Thymus (tissue), 11 donors: ENCODE measurements at regions not wholly inside any gene's neighbourhood (a gene's known extent, or its start where the extent isn't known, plus 50 kb on each side); places are given as distances from the start of the nearest gene placed in this dataset.

ENCODE experiments used
- DNase-seq, 9 donors: peaks; one replicate each; pipeline ENCODE4 v3.0.0-alpha.2; 2013; ENCODE audit warnings: low spot score in 9 of 9, low read depth in 6 of 9, missing footprints in 1 of 9
- H3K27ac ChIP-seq, 2 donors: one replicate each; pipeline ENCODE4 v1.5.1; 2013; ENCODE audit warnings: control low read depth in 1 of 2, low read depth in 1 of 2, low read length in 1 of 2, mild to moderate bottlenecking in 1 of 2, moderate library complexity in 1 of 2
- H3K27me3 ChIP-seq, 2 donors: one replicate each; pipeline ENCODE4 v1.5.1; 2013; ENCODE audit warnings: low read length in 1 of 2; ENCODE audit not compliant: control insufficient read depth in 2 of 2, insufficient read depth in 1 of 2
- H3K36me3 ChIP-seq, 2 donors: one replicate each; pipeline ENCODE4 v1.5.1; 2013; ENCODE audit warnings: low read length in 1 of 2, mild to moderate bottlenecking in 1 of 2, moderate library complexity in 1 of 2; ENCODE audit not compliant: control insufficient read depth in 2 of 2, insufficient read depth in 2 of 2
- H3K4me1 ChIP-seq, 2 donors: one replicate each; pipeline ENCODE4 v1.5.1; 2013; ENCODE audit warnings: low read length in 2 of 2; ENCODE audit not compliant: control insufficient read depth in 2 of 2, insufficient read depth in 2 of 2
- H3K4me3 ChIP-seq, 2 donors: one replicate each; pipeline ENCODE4 v1.5.1; 2013; ENCODE audit warnings: low read length in 2 of 2, control low read depth in 1 of 2, mild to moderate bottlenecking in 1 of 2
- H3K9me3 ChIP-seq, 2 donors: one replicate each; pipeline ENCODE4 v1.5.1; 2013; ENCODE audit warnings: low read length in 1 of 2, mild to moderate bottlenecking in 1 of 2; ENCODE audit not compliant: control insufficient read depth in 2 of 2, insufficient read depth in 1 of 2
- WGBS: extraction: QIAGEN DNeasy Blood & Tissue Kit; methylation state at CpG from one replicate; pipeline ENCODE4 v1.1.7; 2013; 5-methylcytosine and 5-hydroxymethylcytosine counted together
- donor health status: healthy.

GRCh38 chr1:213657013-213657412 lies 330.8 kb upstream of the PROX1 start:
- WGBS, result 83% methylated on average over 3 of the region's 3 CpGs
- H3K4me1 ChIP-seq, result no peaks in the 10 kb centered on the region
- H3K9me3 ChIP-seq, result no peaks in the 10 kb centered on the region
- H3K27me3 ChIP-seq, result no peaks in the 10 kb centered on the region
- H3K36me3 ChIP-seq, result no peaks in the 10 kb centered on the region
- no peak overlapping the region for H3K27ac ChIP-seq
- H3K4me3 ChIP-seq, result no peak overlapping the region
- no peak for DNase-seq

DNA sequence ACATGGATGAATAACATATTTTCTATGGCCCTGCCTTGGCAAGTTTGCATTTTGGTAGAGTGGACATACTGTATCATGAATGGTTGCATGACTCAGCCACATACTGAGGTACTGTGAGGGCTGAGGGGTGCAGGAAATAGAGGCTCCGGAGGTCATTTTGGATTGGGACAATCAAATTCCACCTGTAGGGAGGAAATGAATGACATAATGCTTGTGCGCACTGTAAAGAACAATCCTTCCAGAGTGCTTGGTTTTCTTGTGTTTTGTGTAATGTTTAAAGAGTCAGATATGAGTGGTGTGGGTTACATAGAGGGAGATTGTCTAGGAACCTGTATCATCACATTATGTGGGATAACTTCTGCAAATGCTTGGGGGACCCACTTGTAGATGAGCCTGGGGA lies 329.9 kb upstream of the PROX1 start:
- Histone ChIP-seq H3K4me1 (no peaks in the 10 kb centered on the region), H3K36me3 (no peaks in the 10 kb centered on the region), H3K9me3 (no peaks in the 10 kb centered on the region), H3K27ac (no peak overlapping the region), H3K4me3 (no peak overlapping the region), H3K27me3 (no peaks in the 10 kb centered on the region)
- 88% methylated on average over 2 of the region's 2 CpGs for WGBS
- DNase-seq, result no peak

DNA sequence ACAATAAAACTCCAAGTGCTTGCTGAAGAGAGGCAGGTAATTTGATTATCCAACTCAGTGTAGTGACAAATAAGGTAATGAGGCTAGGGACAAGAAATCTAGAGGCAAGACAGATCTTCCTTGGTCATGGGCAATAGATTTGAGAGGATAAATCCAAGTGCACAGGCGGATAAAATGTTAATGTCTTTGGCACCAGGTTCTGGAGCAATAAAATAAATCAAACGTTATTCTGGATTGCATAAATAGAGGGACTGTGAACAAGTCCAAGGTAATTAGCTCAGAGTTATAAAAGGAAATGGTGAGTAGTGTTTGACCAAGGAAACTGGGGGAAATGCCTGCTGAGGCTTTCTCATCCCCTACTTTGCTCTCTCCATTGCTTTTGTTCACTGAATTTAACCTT lies 329.3 kb upstream of the PROX1 start:
- H3K36me3 ChIP-seq, result no peaks in the 10 kb centered on the region
- H3K27ac ChIP-seq, result no peak overlapping the region
- WGBS, result 75% methylated on average over 2 of the region's 2 CpGs
- no peaks in the 10 kb centered on the region for H3K4me1 ChIP-seq
- no peaks in the 10 kb centered on the region for H3K27me3 ChIP-seq
- no peak for DNase-seq
- H3K4me3 ChIP-seq, result no peak overlapping the region
- H3K9me3 ChIP-seq, result no peaks in the 10 kb centered on the region

DNA sequence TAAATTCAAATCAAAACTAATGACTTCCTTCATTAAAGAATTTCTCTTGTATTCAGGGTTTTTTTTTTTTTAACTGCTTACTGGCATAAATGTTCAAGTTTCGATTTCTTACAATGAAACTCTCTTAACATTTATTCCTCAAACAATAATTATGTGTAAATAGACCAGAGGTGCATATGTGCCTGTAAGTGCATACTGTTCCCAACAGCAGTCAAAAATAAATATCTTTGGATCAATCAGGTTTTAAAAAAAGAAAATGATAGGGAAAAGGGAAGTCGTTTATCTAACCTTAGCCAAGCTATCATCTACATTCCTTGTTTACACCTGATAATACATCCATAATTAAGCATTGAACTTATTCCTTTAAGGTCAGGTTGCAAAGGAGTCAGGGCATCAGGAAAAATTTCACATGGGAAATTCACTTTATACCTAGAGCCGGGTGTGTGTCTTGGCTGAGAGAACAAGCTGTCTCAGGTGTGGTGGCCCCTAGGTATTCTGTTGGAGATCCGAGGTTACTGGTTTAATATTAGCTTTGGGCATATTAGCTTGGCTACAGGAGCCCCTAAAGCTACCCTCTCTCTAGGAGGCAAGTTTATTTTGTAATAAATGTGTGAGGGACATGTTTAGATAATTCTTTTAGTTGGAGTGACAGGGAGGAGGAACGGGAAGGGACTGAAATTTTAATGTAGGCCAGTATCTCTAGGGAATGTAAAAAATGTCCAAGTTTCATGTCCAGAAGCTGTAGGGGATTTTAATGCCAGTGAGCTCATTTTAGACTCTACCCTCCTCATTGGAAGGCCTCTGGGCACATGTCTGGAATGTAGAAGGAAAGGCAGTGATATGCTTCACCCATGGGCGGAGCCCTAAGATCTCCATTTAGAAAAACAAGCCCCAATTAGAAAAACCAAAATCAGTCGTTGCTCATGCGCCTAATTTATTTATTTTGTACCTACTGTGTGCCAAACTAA lies 327.9 kb upstream of the PROX1 start:
- no peaks in the 10 kb centered on the region for H3K4me1 ChIP-seq
- H3K36me3 ChIP-seq, result no peaks in the 10 kb centered on the region
- 91% methylated on average over 8 of the region's 8 CpGs for WGBS
- H3K27me3 ChIP-seq, result no peaks in the 10 kb centered on the region
- no peak overlapping the region for H3K4me3 ChIP-seq
- no peak for DNase-seq
- no peak overlapping the region for H3K27ac ChIP-seq
- H3K9me3 ChIP-seq, result no peaks in the 10 kb centered on the region

- Histone ChIP-seq H3K4me1 (no peaks in the 10 kb centered on the region), H3K9me3 (no peaks in the 10 kb centered on the region), H3K36me3 (no peaks in the 10 kb centered on the region), H3K4me3 (no peak overlapping the region), H3K27ac (no peak overlapping the region), H3K27me3 (no peaks in the 10 kb centered on the region)
- 87% methylated on average over 9 of the region's 9 CpGs for WGBS
- no peak for DNase-seq
Measured at GRCh38 chr1:213661302-213661701, 326.5 kb upstream of the PROX1 start.

DNA sequence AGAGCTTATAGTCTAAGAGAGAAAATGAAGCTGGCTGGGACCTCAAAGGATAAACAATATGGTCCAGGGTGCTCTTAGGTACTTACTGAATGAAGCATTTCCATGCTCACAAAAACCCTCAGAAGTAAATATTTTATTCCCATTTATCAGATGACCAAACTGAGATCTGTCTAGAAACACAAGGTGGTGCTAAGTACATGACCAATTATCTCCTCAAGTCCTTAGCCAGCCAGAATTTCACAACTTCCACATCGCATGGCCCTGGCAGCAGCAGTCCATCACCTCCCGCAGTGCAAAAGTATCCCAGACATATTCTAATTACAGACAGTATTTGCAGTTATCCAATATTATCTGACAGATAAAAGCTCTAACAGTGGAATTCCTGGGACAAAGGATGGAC lies 321.7 kb upstream of the PROX1 start:
- Histone ChIP-seq H3K9me3 (no peaks in the 10 kb centered on the region), H3K36me3 (no peaks in the 10 kb centered on the region), H3K4me1 (peaks cover 0 to 7% of the 10 kb centered on the region in 2 donors), H3K27me3 (no peaks in the 10 kb centered on the region), H3K27ac (no peak overlapping the region), H3K4me3 (no peak overlapping the region)
- no peak for DNase-seq
- WGBS, result 83% methylated on average over 2 of the region's 2 CpGs

- Histone ChIP-seq H3K4me1 (peaks cover 0 to 7% of the 10 kb centered on the region in 2 donors), H3K4me3 (no peak overlapping the region), H3K27ac (no peak overlapping the region), H3K9me3 (no peaks in the 10 kb centered on the region), H3K27me3 (no peaks in the 10 kb centered on the region), H3K36me3 (no peaks in the 10 kb centered on the region)
- DNase-seq, result no peak
- WGBS, result 84% methylated on average over 3 of the region's 3 CpGs
Measured at GRCh38 chr1:213666922-213667321, 320.9 kb upstream of the PROX1 start.

DNA sequence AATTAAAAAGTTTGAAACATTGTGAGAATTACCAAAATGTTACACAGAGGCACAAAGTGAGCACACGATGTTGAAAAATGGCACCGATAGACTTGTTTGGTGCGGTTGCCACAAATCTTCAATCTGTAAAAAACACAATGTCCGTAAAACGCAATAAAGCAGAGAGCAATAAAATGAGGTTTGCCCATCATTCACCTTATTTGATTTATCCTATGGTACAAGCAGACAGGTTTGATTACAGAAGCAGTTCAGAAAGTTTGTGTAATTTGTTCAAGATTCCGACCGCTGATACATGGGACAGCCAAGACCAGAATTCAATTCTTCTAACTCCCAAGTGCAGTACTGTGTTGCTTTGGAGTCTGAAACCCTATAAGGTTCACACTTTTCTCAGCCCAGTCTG lies 318.3 kb upstream of the PROX1 start:
- Histone ChIP-seq H3K9me3 (no peaks in the 10 kb centered on the region), H3K27me3 (no peaks in the 10 kb centered on the region), H3K4me3 (no peak overlapping the region), H3K36me3 (no peaks in the 10 kb centered on the region), H3K4me1 (peaks cover 0 to 7% of the 10 kb centered on the region in 2 donors), H3K27ac (no peak overlapping the region)
- no peak for DNase-seq
- 98% methylated on average over 7 of the region's 7 CpGs for WGBS

DNA sequence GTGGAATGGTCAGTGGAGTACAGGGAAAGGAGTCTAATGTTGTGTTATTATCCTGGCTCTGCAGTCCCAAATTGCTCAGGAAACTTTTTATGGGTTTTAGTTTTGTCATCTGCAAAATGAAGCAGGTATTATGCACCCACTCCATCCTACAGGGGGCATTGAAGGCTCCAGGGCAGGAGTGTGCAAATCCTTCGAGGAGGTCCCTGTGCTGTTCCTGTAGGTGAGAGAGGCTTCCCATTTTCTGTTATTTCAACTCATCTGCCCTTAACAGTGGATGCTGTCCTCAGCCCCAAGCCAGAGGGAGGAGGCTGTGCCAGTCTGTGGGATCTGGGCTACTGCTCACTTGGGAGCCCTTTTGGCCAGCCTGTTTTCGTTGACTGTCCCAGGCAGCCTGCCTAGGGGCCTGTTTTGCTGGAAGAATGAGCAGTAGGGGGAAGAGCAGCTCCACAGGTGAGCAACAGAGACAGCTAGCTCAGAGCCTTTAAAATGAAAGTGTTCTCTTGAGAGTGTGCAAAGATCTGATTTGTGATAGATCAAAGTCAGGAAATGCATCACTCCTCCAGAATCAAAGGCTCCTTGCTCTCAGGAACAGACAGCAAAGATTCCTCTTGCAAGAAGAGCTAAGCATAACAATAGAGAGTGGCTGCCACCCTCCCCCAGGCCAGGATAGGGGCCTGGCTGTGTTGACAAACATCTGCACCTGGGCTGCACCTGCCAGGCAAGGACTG lies 317.6 kb upstream of the PROX1 start:
- H3K27ac ChIP-seq, result no peak overlapping the region
- H3K4me1 ChIP-seq, result peaks cover 0 to 7% of the 10 kb centered on the region in 2 donors
- DNase-seq, result peak in 5 of 9 donors; percentile 13 to 53 (median 15)
- H3K9me3 ChIP-seq, result no peaks in the 10 kb centered on the region
- no peaks in the 10 kb centered on the region for H3K36me3 ChIP-seq
- no peaks in the 10 kb centered on the region for H3K27me3 ChIP-seq
- 29% methylated on average over 2 of the region's 2 CpGs for WGBS
- H3K4me3 ChIP-seq, result no peak overlapping the region
